COLO829 (cell line): ENCODE measurements at regions not wholly inside any gene's neighbourhood (a gene's known extent, or its start where the extent isn't known, plus 50 kb on each side); places are given as distances from the start of the nearest gene placed in this dataset.
A peak's percentile ranks its signal among the peaks of the same experiment; 100 is the strongest.
"Not testable (repeated sequence)": the region's sequence is repeated elsewhere in the genome, so short reads cannot be mapped to it uniquely, and the experiment has no call there.

ENCODE experiments used
- DNase-seq: peaks from one replicate; pipeline ENCODE4 v3.0.0; 2012; ENCODE audit warnings: low spot score

DNA sequence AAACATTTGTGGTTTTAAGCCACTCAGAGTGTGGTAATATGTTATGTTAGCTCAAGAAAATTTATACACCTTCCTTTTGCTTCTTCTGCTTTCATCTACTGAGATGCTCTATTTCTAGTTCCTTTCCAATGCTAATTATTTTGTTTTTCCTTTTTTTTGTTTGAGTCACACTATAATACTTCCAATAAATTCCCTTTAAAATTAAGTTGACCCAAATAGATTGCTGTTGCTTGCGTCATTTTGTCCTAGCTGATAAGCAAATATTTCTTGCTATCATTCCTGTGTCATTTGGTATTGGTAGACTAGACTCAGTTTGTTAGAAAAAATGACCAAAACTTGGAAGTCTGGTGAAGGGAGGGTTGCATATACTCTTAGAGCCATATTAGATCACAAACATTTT is 437.0 kb upstream of the CNTN6 start:
- DNase-seq, result no peak

DNA sequence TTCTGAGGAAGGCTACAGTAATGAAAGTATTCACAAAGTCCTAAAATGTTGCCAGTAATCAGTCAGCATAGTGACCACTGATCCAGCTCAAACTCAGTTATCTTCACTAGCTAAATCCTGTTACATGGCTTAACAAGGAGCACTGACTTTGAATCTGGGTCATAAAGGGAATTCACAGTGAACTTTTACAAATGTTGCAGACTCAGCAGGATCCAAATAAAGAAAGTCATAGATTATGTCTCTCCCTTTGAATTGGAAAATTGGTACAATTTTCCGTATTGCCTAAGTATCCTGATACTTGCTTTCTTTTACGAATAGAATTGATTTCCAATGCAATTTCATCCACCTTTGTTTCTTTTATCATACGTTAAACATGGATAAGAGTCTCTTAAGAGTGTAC is 431.5 kb upstream of the CNTN6 start:
- no peak for DNase-seq

GRCh38 chr3:674116-674515 is 418.7 kb upstream of the CNTN6 start:
- no peak for DNase-seq

GRCh38 chr3:675846-676245 is 417.0 kb upstream of the CNTN6 start:
- no peak for DNase-seq

DNA sequence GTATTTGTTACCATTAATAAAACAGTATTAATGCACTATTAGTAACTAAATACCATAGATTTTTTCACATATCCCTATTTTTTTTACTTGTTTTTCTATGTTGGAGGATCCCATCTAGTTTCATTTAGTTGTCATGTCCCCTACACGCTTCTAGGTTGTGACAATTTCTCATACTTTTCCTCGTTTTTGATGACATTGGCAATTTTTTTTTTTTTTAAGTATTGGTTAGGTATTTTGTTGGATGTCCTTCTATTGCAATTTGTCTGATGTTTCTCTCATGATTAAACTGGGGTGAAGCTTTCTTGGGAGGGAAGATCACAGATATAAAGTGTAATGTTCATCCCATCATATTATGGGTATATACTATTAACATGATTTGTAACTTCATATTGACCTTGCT is 409.1 kb upstream of the CNTN6 start:
- no peak for DNase-seq

DNA sequence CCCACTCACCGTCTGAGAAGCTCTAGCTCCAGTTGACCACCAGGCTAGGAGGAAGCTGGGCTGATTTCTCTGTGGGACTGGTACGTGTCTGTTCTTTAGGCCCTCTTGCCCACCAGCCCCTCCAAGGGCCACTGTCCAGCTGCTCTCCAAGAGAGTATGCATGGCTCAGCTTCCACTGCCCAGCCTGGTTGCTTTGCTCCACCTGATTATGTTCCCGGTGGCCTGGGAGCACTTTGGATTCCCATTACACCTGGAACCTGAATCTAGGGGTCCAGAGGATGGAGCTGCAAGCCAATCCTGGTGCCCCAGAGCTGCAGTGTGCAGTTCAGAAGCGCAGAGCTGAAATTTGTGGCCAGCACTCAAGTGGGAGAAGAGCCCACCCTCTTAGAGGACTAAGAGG is 402.1 kb upstream of the CNTN6 start:
- DNase-seq, result no peak

DNA sequence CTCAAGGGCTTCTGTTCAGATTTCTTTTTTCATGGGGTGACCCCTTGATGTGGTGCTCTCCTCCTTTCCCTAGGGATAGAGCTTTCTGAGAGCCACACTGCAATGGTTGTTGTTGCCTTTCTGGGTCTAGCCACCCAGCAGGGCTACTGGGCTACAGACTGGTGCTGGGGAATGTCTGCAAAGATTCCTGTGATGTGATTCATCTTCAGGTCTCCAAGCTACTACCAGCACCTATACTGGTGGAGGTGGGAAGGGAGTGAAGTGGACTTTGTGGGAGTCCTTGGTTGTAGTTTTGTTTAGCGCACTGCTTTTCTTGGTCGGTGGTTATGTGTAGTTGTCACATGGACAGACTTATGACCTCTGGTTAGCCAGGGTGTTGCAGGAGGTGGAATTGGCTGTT is 392.3 kb upstream of the CNTN6 start:
- no peak for DNase-seq

DNA sequence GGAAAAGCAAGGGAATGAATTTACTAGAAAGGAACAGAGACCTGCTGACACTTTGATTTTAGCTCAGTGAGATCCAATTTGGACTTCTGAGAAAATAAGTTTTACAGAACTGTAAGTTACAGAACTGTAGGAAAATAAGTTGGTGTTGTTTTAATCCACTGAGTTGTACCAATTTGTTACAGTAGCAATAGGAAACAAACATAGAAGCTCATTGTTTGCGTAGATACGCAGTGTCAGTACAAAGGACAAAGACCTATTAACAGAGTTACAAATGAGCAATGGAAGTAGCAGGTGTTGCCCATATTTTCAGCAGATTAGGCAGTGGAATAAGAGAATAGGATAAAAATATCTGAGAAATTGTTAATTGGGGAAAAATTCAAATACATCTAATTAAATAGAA is 385.8 kb upstream of the CNTN6 start:
- DNase-seq, result peak; percentile 14

DNA sequence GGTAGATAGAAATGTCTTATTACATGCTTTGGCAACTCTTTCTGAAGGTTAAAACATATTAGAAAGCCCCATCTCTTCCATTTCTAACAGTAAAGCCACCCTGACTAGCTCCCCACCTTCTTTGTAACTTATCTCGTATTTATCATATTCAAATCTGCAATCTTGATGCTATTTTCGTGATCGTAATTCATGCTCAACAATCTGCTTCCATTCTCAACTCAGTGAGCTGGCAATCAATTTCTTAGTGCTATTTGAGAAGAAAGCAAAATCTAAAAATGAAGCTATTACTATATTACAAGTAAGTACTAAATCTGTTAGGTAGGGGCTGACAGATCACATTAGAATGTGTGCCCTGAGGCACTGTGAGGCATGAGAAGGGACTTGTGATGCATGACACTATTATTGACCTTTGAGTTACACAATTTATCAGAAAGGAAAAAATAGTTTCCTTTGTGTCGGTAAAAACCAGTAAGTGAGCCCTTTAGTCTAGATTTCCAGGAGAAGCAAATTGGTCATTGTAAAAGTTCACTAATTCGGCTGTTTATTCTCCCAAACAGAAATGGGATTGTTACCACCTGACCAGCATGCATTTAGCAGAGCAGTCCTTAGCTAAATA is 379.7 kb upstream of the CNTN6 start:
- peak; percentile 57 for DNase-seq

DNA sequence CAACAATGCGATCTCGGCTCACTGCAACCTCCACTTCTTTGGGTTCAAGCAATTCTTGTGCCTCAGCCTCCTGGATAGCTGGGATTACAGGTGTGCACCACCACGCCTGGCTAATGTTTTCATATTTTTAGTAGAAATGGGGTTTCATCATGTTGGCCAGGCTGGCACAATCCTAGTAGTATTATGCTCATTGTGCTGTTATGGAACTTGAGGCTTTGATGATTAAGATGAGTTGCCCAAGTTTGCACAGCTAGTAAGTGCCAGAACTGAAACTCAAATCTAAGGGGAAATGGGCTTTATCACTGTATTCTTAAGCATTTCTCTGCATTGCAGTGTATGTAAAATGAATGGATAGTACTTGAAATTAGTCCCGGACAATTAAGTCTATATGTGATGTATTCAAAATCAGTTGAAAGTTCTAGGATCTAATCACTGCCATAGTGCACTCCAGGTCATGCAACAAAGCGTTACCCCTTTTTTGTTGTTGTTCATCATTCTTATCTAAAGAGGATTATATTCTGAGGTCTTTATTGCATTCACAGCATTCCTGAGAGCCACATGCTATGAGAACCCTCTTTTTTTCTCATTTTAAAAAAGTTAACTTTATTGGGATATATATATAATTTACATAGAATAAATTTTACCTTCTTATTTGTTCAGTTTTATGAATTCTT is 378.7 kb upstream of the CNTN6 start:
- DNase-seq, result no peak

- DNase-seq, result no peak
Observed at GRCh38 chr3:721086-721485, 371.7 kb upstream of the CNTN6 start.

DNA sequence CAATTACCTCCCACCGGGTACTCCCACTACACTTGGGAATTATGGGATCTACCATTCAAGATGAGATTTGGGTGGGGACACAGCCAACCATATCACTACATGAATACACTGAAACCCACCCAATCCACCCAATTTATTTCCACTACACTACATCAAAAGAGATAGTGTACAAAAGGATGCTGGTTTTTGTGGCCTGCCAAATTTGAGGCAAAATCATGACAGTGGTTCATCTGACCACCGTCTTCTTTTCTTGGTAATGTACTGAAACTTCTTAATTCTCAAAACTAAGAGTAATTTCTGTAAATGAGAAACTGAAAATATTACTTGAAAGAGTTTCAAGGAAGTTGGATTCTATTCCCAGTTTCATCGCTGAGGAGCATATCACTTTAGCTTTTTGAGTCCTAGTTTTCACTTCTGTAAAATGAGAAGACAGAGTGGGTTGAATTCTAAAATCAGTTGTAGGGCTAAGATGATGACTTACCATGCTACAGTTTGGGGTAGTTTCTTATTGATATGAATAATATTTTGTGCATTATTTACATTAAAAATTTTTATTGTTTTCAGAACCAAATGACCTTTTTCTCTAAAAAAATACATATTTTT is 360.4 kb upstream of the CNTN6 start:
- no peak for DNase-seq

DNA sequence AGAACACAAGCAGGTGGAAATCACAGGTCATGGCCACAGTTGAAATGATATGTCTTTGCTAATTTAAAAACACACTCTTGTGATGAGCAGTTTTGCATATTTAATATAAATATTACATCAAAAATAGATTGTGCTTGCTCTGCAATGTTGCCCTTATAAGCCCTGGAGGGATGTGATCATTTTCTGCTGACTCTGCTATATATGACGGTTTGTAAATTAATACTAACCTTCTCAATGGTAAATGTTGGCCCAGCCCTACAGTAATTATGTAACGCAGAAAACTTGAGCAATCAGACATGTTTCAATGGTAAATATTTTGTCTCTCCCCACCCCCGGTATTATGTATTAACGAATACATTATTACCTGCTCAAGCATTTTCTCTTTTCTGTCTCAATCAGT is 359.5 kb upstream of the CNTN6 start:
- no peak for DNase-seq

DNA sequence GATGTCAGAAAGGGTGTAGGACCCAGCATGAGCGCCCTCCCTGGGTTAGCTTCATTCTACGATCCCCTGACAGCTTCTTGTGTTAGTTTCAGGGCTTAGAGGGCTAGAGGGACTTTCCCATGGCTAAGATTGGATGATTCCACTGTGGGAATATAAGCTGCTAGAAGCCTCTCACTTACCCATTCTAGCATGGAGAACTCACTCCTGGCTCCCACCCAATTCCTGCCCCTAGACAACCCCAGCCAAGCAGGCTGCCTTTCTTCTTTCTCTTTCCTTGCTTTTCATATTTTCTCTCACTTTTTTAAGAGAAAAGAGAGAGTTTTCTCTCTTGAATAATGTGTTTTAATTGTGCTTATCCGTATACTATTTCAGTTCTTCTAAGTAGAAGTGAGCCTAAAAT is 335.1 kb upstream of the CNTN6 start:
- no peak for DNase-seq

DNA sequence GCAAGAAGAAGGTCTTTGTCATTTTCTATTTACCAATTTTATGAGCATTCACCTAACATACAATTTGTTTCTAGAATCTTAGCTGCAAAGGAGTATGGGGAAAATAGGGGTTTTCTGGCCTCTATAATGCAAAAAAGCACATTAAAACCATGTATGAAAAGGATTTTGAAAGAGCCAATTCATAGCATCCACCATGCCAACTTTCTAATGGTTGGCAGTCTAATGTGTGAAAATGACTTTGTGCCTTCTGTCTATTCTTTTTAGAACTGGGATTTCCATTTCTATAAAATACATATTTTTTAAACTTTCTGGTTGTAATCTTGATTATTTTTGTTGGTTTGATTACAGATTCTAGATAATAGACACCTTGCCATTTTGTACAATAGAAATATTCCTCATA is 333.7 kb upstream of the CNTN6 start:
- no peak for DNase-seq

DNA sequence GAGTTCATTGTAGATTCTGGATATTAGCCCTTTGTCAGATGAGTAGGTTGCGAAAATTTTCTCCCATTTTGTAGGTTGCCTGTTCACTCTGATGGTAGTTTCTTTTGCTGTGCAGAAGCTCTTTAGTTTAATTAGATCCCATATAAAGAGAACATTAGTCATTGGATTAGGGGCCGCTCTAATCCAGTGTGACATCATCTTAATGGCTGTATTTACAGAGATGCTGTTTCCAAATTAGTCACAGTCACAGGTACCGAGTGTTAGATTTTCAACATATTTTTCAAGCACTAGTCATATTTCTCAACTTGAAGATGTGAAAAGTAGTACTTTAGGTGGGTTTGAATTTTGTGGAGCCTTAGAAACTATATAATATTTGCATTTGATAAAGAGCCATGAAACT is 319.4 kb upstream of the CNTN6 start:
- not testable (repeated sequence) for DNase-seq

DNA sequence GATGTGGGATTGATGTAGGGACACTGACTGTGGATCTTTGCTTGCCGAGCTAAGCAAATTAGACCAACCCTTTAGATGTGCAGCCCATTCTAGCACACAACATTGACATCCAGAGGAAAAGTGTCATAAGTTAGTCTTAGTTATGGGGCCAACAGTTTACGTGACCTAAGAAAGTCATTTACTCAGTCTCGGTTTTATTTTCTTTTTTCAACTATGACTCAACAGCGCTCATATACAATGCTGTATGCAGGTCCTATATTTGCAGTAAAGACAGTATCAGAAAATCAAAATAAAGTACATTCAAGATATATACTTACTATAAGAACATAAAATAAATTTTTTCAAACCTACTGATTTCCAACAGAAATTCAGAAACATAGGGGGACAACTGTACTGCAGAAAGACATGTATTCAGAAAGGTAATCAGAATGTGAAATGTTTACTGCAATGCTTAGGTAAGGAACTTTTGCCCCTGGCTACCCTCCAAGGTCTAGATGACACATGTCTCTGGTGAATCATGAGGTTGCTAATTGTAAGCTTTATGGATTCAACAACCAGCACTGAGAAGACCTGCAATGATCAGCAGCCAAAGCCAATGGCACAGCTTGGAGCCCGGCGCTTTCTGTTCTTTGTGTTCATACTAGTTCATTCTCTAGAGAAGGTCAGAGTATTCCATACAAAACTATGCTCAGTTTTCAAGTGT is 317.5 kb upstream of the CNTN6 start:
- DNase-seq, result no peak

- DNase-seq, result no peak
Observed at GRCh38 chr3:780505-780904, 312.3 kb upstream of the CNTN6 start.

DNA sequence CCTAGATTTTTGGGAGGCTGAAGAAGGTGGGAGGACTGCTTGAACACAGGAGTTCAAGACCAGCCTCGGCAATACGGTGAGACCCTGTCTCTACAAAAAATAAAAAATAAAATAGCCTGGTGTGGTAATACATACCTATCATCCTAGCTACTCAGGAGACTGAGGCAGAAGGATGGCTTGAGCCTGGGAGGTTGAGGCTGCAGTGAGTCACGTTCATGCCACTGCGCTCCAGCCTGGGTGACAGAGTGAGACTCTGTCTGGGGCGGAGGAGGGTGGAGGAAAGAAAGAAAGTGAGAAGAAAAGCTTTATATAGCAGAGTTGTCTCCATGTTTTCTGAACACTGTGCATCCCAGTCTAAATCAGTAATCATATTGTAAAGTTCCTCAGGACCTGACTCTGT is 301.4 kb upstream of the CNTN6 start:
- no peak for DNase-seq

DNA sequence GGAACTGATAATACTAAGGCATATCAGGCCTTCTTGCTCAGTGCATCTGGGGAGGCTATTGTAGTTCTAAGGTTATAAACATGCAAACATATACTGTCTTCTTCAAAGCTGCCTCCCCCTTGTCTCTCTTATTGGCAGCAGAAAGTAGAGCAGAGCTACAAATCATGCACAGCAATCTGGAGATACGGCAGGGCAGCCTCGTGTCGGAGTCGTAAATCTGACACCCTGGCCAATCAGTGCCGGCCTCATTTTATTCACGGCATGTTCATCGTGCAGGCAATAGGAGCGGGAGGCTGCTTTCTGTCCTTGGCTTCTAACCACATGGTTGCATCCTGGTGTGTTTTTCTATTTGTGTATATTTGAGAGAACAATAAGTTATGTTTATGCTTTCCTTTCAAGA is 300.2 kb upstream of the CNTN6 start:
- no peak for DNase-seq

DNA sequence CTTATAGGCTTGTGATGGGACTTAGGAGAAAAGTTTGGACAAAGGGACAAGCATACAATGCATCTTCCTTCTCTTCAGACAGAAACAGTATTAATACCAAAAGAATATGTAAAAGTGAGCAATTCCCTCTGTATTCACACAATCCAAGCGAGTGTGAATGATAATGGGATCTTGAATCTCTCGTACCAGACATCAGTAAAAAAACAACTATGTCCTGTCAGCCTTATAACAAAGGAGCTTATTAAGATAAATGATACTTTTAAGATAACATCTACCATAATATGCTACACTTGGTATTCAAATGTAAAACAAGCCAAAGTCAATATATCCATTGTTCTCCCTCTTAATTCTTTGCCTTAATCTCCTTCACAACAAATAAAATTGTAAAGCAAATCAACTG is 288.6 kb upstream of the CNTN6 start:
- DNase-seq, result peak; percentile 1

GRCh38 chr3:805326-805725 is 287.5 kb upstream of the CNTN6 start:
- no peak for DNase-seq

DNA sequence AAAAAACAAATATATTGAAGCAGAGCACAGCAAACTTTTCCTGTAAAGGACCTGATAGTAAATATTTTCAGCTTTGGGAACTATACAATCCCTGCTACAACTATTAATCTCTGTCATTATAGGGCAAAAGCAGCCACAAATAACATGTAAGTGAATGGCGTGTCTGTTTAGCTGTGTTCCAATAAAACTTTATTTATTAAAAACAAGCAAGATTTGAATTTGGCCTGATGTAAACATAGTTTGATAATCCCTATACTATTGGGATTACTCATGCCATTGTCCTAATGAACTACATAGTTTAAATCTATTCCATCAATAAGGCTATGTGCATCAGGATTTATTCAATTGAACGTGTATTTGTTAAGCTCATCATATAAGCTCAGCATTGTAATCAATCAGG is 286.8 kb upstream of the CNTN6 start:
- no peak for DNase-seq
